ENCODE measurements at regions not wholly inside any gene's neighbourhood (a gene's known extent, or its start where the extent isn't known, plus 50 kb on each side); places are given as distances from the start of the nearest gene placed in this dataset.
"Not testable (repeated sequence)": the region's sequence is repeated elsewhere in the genome, so short reads cannot be mapped to it uniquely, and the experiment has no call there.

DNA sequence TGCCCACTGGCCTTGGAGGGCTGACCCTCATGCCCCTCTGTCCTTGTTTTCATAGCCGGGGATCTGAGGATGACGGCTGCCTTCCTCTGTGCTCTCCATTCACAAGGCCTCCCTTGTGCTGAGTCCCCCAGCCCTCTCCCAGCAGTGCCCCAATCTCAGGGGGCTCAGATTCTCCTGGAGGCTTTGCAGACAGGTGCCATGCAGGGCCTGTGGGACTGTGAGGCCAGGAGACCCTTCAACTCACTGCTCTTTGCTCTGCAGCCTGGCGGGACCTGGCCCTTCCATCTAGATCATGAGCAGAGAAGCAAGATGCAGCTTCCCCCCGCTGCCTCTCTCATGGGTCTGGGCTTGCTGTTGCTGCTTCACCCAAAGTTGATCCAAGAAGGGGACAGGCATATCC lies 356.0 kb downstream of the BCL11B start:
- TF ChIP-seq, protein P1, sequence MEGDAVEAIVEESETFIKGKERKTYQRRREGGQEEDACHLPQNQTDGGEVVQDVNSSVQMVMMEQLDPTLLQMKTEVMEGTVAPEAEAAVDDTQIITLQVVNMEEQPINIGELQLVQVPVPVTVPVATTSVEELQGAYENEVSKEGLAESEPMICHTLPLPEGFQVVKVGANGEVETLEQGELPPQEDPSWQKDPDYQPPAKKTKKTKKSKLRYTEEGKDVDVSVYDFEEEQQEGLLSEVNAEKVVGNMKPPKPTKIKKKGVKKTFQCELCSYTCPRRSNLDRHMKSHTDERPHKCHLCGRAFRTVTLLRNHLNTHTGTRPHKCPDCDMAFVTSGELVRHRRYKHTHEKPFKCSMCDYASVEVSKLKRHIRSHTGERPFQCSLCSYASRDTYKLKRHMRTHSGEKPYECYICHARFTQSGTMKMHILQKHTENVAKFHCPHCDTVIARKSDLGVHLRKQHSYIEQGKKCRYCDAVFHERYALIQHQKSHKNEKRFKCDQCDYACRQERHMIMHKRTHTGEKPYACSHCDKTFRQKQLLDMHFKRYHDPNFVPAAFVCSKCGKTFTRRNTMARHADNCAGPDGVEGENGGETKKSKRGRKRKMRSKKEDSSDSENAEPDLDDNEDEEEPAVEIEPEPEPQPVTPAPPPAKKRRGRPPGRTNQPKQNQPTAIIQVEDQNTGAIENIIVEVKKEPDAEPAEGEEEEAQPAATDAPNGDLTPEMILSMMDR (IDR thresholded peaks at IDR 0.05; ENCODE audit: insufficient read depth, low read depth, low read length): no peak
- no peaks in the 10 kb centered on the region for H3K27me3 ChIP-seq (ENCODE audit: control insufficient read depth, insufficient read depth, low read length)
- H3K36me3 ChIP-seq (ENCODE audit: control insufficient read depth, insufficient read depth, low read length): no peaks in the 10 kb centered on the region
- ChIA-PET POLR2A (no interaction called here), CTCF (no interaction called here)
- DNase-seq (ENCODE audit: low read depth): no peak
- H3K4me3 ChIP-seq (ENCODE audit: low read depth, low read length): no peak overlapping the region

DNA sequence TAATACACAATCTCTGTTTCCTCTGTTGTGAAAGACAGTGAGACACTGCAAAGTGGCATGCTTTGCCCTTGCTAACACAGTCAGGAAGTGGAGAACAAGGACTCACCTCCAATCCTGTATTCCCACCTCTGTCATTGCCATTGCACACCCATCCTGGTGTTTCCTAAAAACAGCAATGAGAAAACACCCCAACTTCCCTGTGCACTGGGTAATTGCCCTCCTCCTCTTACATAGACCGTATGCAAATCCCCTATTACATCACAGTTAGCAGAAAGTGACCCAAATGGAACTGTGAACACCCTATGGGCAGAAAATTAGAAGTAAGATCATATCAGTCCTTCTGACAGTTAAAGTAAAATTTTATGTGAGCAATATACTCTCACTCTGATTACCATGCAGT lies 355.5 kb downstream of the BCL11B start:
- no peak for DNase-seq (ENCODE audit: low read depth)
- POLR2A ChIA-PET: no interaction called here
- no peaks in the 10 kb centered on the region for H3K36me3 ChIP-seq (ENCODE audit: control insufficient read depth, insufficient read depth, low read length)
- H3K4me3 ChIP-seq (ENCODE audit: low read depth, low read length): no peak overlapping the region
- TF ChIP-seq, protein P1 (IDR thresholded peaks at IDR 0.05; ENCODE audit: insufficient read depth, low read depth, low read length): no peak
- H3K27me3 ChIP-seq (ENCODE audit: control insufficient read depth, insufficient read depth, low read length): no peaks in the 10 kb centered on the region
- CTCF ChIA-PET: no interaction called here

DNA sequence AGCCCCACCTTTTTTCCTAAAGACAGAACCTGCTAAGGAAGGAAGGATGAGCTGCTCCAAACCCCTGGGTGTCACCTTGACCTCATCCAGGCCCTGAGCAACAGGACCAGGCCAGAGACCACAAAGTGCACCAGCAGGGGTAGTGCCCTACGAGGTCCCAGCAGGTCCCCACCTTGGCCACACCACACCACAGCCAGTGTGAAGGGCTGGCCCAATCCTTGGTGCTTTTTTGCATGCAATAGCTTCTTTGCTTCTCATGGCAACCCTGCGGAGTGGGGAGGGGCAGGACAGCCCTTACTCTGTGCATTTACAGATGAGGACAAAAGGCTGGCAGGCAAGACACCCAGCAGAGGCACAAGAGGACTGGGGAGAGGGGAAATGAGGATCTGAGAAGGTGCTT lies 352.6 kb downstream of the BCL11B start:
- Histone ChIP-seq H3K4me3 (ENCODE audit: low read depth, low read length) (no peak overlapping the region), H3K27me3 (ENCODE audit: control insufficient read depth, insufficient read depth, low read length) (no peaks in the 10 kb centered on the region), H3K36me3 (ENCODE audit: control insufficient read depth, insufficient read depth, low read length) (no peaks in the 10 kb centered on the region)
- no peak for DNase-seq (ENCODE audit: low read depth)
- TF ChIP-seq, protein P1 (IDR thresholded peaks at IDR 0.05; ENCODE audit: insufficient read depth, low read depth, low read length): no peak
- CTCF ChIA-PET: no interaction called here
- POLR2A ChIA-PET: no interaction called here

DNA sequence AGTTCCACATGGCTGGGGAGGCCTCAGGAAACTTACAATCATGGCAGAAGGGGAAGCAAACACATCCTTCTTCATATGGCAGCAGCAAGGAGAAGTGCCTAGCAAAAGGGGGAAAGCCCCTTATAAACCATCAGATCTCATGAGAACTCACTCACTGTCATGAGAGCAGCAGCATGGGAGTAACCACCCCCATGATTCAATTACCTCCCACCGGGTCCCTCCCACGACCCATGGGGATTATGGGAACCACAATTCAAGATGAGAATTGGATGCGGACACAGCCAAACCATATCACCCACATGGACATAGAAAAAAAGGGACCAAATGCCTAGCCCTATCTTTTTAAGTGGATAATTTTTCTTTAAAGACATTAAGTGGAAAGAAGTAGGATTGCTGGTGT lies 350.7 kb downstream of the BCL11B start:
- H3K36me3 ChIP-seq (ENCODE audit: control insufficient read depth, insufficient read depth, low read length); POLR2A ChIA-PET; CTCF ChIA-PET; H3K27me3 ChIP-seq (ENCODE audit: control insufficient read depth, insufficient read depth, low read length); H3K4me3 ChIP-seq (ENCODE audit: low read depth, low read length); DNase-seq (ENCODE audit: low read depth): not testable (repeated sequence)

DNA sequence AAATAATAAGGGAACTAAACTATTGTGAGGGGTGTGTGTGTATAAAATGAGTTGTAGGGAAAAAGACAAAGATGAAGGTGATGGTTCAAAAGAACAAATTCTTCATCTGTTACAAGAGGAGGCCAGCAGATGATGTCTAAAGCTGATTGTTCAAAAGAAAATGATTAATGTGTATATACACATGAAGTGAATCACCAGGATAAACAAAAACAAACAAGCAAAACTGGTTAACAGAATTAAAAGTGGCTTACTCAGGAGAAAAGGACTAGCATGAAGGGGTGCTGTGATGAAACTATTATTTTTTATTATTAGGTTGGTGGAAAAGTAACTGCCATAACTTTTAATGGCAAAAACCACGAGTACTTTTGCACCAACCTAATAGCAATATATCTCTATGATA lies 348.4 kb downstream of the BCL11B start:
- no peak overlapping the region for H3K4me3 ChIP-seq (ENCODE audit: low read depth, low read length)

DNA sequence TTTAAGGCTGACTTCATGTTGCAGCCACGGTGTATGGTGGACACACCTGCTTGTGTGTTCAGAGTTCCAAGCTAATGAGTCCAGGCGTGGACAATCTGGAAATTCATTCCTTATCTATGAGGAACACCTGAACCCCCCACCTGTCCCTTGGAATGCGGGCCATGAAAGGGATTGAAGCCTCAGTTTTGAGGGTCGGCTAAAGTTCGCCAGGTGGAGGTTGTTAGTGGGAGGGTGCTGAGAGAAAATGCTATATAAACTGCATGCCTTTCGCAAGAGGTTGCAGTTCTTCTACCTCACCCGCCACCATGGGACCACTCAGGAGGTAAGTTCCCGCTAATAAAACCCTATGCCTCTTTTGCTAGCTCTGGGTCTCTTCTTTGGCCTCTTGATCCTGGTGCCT lies 348.0 kb downstream of the BCL11B start:
- Histone ChIP-seq H3K36me3 (ENCODE audit: control insufficient read depth, insufficient read depth, low read length) (no peaks in the 10 kb centered on the region), H3K4me3 (ENCODE audit: low read depth, low read length) (no peak overlapping the region), H3K27me3 (ENCODE audit: control insufficient read depth, insufficient read depth, low read length) (no peaks in the 10 kb centered on the region)
- ChIA-PET CTCF (no interaction called here), POLR2A (no interaction called here)
- TF ChIP-seq, protein P1 (IDR thresholded peaks at IDR 0.05; ENCODE audit: insufficient read depth, low read depth, low read length): no peak
- DNase-seq (ENCODE audit: low read depth): no peak

More for the DNA sequence above, 348.4 kb downstream of the BCL11B start:
- Histone ChIP-seq H3K36me3 (ENCODE audit: control insufficient read depth, insufficient read depth, low read length) (no peaks in the 10 kb centered on the region), H3K27me3 (ENCODE audit: control insufficient read depth, insufficient read depth, low read length) (no peaks in the 10 kb centered on the region)
- TF ChIP-seq, protein P1 (IDR thresholded peaks at IDR 0.05; ENCODE audit: insufficient read depth, low read depth, low read length): no peak
- ChIA-PET CTCF (no interaction called here), POLR2A (no interaction called here)
- no peak for DNase-seq (ENCODE audit: low read depth)
